Suprapubic skin (tissue), 4 donors: ENCODE measurements at regions not wholly inside any gene's neighbourhood (a gene's known extent, or its start where the extent isn't known, plus 50 kb on each side); places are given as distances from the start of the nearest gene placed in this dataset.

Experiments
- DNase-seq, 2 donors: peaks; one replicate each; pipeline ENCODE4 v3.0.0-alpha.2; 2019; ENCODE audit warnings: low spot score in 2 of 2
- H3K27ac ChIP-seq: fragments of 200-600 bp; sonication (generic); one replicate; pipeline ENCODE4 v1.5.1; 2019
- H3K27me3 ChIP-seq: fragments of 200-600 bp; sonication (generic); one replicate; pipeline ENCODE4 v1.5.1; 2019
- H3K36me3 ChIP-seq: fragments of 200-600 bp; sonication (generic); one replicate; pipeline ENCODE4 v1.5.1; 2019
- H3K4me1 ChIP-seq: fragments of 200-600 bp; sonication (generic); one replicate; pipeline ENCODE4 v1.5.1; 2019
- H3K4me3 ChIP-seq: fragments of 200-600 bp; sonication (generic); one replicate; pipeline ENCODE4 v1.5.1; 2019; ENCODE audit warnings: mild to moderate bottlenecking
- H3K9me3 ChIP-seq: fragments of 200-600 bp; sonication (generic); one replicate; pipeline ENCODE4 v1.5.1; 2019
- CTCF ChIP-seq, 2 donors: fragments of 200-600 bp in 1 of 2; fragments of 450-650 bp in 1 of 2; sonication (generic) in 1 of 2; IDR thresholded peaks; one replicate each; pipeline ENCODE4 v1.5.1; 2016 to 2019; ENCODE audit warnings: antibody characterized with exemption in 2 of 2, mild to moderate bottlenecking in 1 of 2, moderate library complexity in 1 of 2
- EP300 ChIP-seq: sonication (generic); formaldehyde crosslinking; IDR thresholded peaks from one replicate; pipeline ENCODE4 v1.6.1; 2017; ENCODE audit warnings: antibody characterized with exemption
- POLR2A ChIP-seq, 2 donors: fragments of 450-650 bp; IDR thresholded peaks; one replicate each; pipeline ENCODE4 v1.6.1; 2017; ENCODE audit warnings: antibody characterized with exemption in 2 of 2, mild to moderate bottlenecking in 2 of 2, moderate library complexity in 2 of 2
- POLR2AphosphoS5 ChIP-seq, 3 donors: sonication (generic); formaldehyde crosslinking; IDR thresholded peaks; one replicate each; pipeline ENCODE4 v1.6.1; 2017; ENCODE audit warnings: antibody characterized with exemption in 3 of 3
- WGBS: methylation state at CpG from one replicate; pipeline ENCODE4 v1.1.5; 2018; 5-methylcytosine and 5-hydroxymethylcytosine counted together

GRCh38 chr1:61627365-61627764 is 97.6 kb downstream of the TM2D1 start:
- TF ChIP-seq EP300 (no peak), POLR2AphosphoS5 (IDR thresholded peaks at IDR 0.05) (no peak), POLR2A (IDR thresholded peaks at IDR 0.05) (no peak), CTCF (IDR thresholded peaks at IDR 0.05) (no peak)
- Histone ChIP-seq H3K36me3 (no peaks in the 10 kb centered on the region), H3K4me1 (no peaks in the 10 kb centered on the region), H3K27me3 (no peaks in the 10 kb centered on the region), H3K9me3 (no peaks in the 10 kb centered on the region), H3K27ac (no peak overlapping the region), H3K4me3 (no peak overlapping the region)
- no peak for DNase-seq
- 88% methylated on average over 2 of the region's 2 CpGs for WGBS

- WGBS, result 77% methylated on average over 2 of the region's 2 CpGs
- Histone ChIP-seq H3K36me3 (no peaks in the 10 kb centered on the region), H3K27ac (no peak overlapping the region), H3K27me3 (no peaks in the 10 kb centered on the region), H3K4me3 (no peak overlapping the region), H3K4me1 (no peaks in the 10 kb centered on the region), H3K9me3 (no peaks in the 10 kb centered on the region)
- TF ChIP-seq POLR2A (IDR thresholded peaks at IDR 0.05), result no peak
- no peak for TF ChIP-seq EP300
- no peak for TF ChIP-seq POLR2AphosphoS5 (IDR thresholded peaks at IDR 0.05)
- no peak for TF ChIP-seq CTCF (IDR thresholded peaks at IDR 0.05)
- no peak for DNase-seq
These were observed 98.1 kb downstream of the TM2D1 start for GRCh38 chr1:61626816-61627215.

GRCh38 chr1:61623852-61624251 is 101.1 kb downstream of the TM2D1 start:
- DNase-seq, result no peak
- no peaks in the 10 kb centered on the region for H3K4me1 ChIP-seq
- no peaks in the 10 kb centered on the region for H3K9me3 ChIP-seq
- no peak overlapping the region for H3K27ac ChIP-seq
- H3K4me3 ChIP-seq, result no peak overlapping the region
- TF ChIP-seq CTCF (IDR thresholded peaks at IDR 0.05), result no peak
- TF ChIP-seq POLR2A (IDR thresholded peaks at IDR 0.05), result no peak
- no peak for TF ChIP-seq EP300
- TF ChIP-seq POLR2AphosphoS5 (IDR thresholded peaks at IDR 0.05), result no peak
- 93% methylated on average over 2 of the region's 2 CpGs for WGBS
- no peaks in the 10 kb centered on the region for H3K36me3 ChIP-seq
- H3K27me3 ChIP-seq, result no peaks in the 10 kb centered on the region

- no peaks in the 10 kb centered on the region for H3K27me3 ChIP-seq
- H3K4me3 ChIP-seq, result no peak overlapping the region
- TF ChIP-seq POLR2AphosphoS5 (IDR thresholded peaks at IDR 0.05), result no peak
- TF ChIP-seq POLR2A (IDR thresholded peaks at IDR 0.05), result no peak
- no peaks in the 10 kb centered on the region for H3K9me3 ChIP-seq
- 68% methylated on average over 5 of the region's 5 CpGs for WGBS
- DNase-seq, result no peak
- H3K36me3 ChIP-seq, result no peaks in the 10 kb centered on the region
- no peaks in the 10 kb centered on the region for H3K4me1 ChIP-seq
- H3K27ac ChIP-seq, result no peak overlapping the region
These were observed 104.4 kb downstream of the TM2D1 start for GRCh38 chr1:61620536-61620935.

GRCh38 chr1:61618755-61619154 is 106.2 kb downstream of the TM2D1 start:
- H3K27me3 ChIP-seq, result no peaks in the 10 kb centered on the region
- no peaks in the 10 kb centered on the region for H3K36me3 ChIP-seq
- WGBS, result 68% methylated on average over 7 of the region's 7 CpGs
- no peaks in the 10 kb centered on the region for H3K9me3 ChIP-seq
- TF ChIP-seq CTCF (IDR thresholded peaks at IDR 0.05) (no peak), EP300 (no peak), POLR2A (IDR thresholded peaks at IDR 0.05) (no peak), POLR2AphosphoS5 (IDR thresholded peaks at IDR 0.05) (no peak)
- no peak overlapping the region for H3K27ac ChIP-seq
- H3K4me3 ChIP-seq, result no peak overlapping the region
- no peak for DNase-seq
- no peaks in the 10 kb centered on the region for H3K4me1 ChIP-seq

- TF ChIP-seq CTCF (IDR thresholded peaks at IDR 0.05), result no peak
- no peak for TF ChIP-seq EP300
- no peak for TF ChIP-seq POLR2A (IDR thresholded peaks at IDR 0.05)
- TF ChIP-seq POLR2AphosphoS5 (IDR thresholded peaks at IDR 0.05), result no peak
- Histone ChIP-seq H3K36me3 (no peaks in the 10 kb centered on the region), H3K4me1 (no peaks in the 10 kb centered on the region), H3K27ac (no peak overlapping the region), H3K27me3 (no peaks in the 10 kb centered on the region), H3K4me3 (no peak overlapping the region), H3K9me3 (no peaks in the 10 kb centered on the region)
- 80% methylated on average over 2 of the region's 2 CpGs for WGBS
- no peak for DNase-seq
These were observed 106.7 kb downstream of the TM2D1 start for GRCh38 chr1:61618193-61618592.
